HCT116 (cell line): ENCODE measurements at regions not wholly inside any gene's neighbourhood (a gene's known extent, or its start where the extent isn't known, plus 50 kb on each side); places are given as distances from the start of the nearest gene placed in this dataset.

Experiments
- ATF3 ChIP-seq: IDR thresholded peaks from 2 replicates; pipeline ENCODE4 v1.6.1; 2012
- CEBPB ChIP-seq: IDR thresholded peaks from 2 replicates; pipeline ENCODE4 v1.6.1; 2012; ENCODE audit warnings: low read depth
- CTCF ChIP-seq, 3 experiments: fragments of 200-600 bp in 1 of 3; sonication (generic) in 1 of 3; IDR thresholded peaks in 2 of 3; conservative IDR thresholded peaks in 1 of 3; 2 replicates each; pipeline ENCODE4 v1.5.1; 2012 to 2017; ENCODE audit warnings: low read depth in 2 of 3, low read length in 2 of 3, antibody characterized with exemption in 1 of 3, borderline replicate concordance in 1 of 3, control low read depth in 1 of 3, mild to moderate bottlenecking in 1 of 3, mixed read lengths in 1 of 3, mixed run types in 1 of 3, moderate library complexity in 1 of 3; ENCODE audit not compliant: insufficient read depth in 1 of 3
- ELF1 ChIP-seq: IDR thresholded peaks from 2 replicates; pipeline ENCODE4 v1.6.1; 2012; ENCODE audit warnings: low read depth, borderline replicate concordance
- EZH2 ChIP-seq: fragments of 200-600 bp; sonication (generic); IDR thresholded peaks from 2 replicates; pipeline ENCODE4 v1.6.1; 2017; ENCODE audit warnings: antibody characterized with exemption, mixed run types
- EZH2phosphoT487 ChIP-seq: fragments of 200-600 bp; IDR thresholded peaks from 2 replicates; pipeline ENCODE4 v1.6.1; 2018; ENCODE audit warnings: antibody characterized with exemption, borderline replicate concordance
- FOSL1 ChIP-seq: IDR thresholded peaks from 2 replicates; pipeline ENCODE4 v1.6.1; 2012; ENCODE audit warnings: low read depth
- JUND ChIP-seq: IDR thresholded peaks from 2 replicates; pipeline ENCODE4 v1.6.1; 2012
- SIN3A ChIP-seq: IDR thresholded peaks from 2 replicates; pipeline ENCODE4 v1.6.1; 2012; ENCODE audit warnings: low read depth
- TCF7L2 ChIP-seq: IDR thresholded peaks from 2 replicates; pipeline ENCODE4 v1.7.0; 2011; ENCODE audit warnings: borderline replicate concordance, inconsistent platforms; ENCODE audit not compliant: insufficient read depth, insufficient read length; ENCODE audit errors: extremely low read depth
- YY1 ChIP-seq: IDR thresholded peaks from 2 replicates; pipeline ENCODE4 v1.6.1; 2011; ENCODE audit warnings: low read length, low read depth, moderate library complexity, mild to moderate bottlenecking; ENCODE audit not compliant: insufficient replicate concordance; ENCODE audit errors: extremely low read depth
- ZFX ChIP-seq: fragments of 450-650 bp; IDR thresholded peaks from 2 replicates; pipeline ENCODE4 v1.6.1; 2017
- ZNF274 ChIP-seq: fragments of 200-500 bp; sonication (Bioruptor generic); IDR thresholded peaks from 2 replicates; pipeline ENCODE4 v1.6.1; 2014; ENCODE audit warnings: mild to moderate bottlenecking, low read depth, low read length, inconsistent platforms

DNA sequence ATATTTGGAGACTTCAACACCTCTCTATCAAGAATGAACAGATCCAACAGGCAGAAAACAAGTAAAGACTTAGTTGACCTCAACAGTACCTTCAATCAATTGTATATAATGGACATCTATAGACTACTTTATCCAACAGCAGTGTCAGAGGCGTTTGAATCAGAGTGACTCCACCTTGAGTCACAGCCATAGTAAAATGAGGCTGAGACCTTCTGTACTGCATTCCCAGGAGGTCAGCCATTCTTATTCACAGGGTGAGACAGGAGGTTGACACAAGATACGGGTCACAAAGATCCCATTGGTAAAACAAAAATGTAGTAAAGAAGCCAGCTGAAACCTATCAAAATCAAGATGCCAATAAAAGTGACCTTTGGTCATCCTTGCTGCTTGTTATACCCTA is 299.8 kb downstream of the CNTN3 start:
- no peak for TF ChIP-seq ATF3
- TF ChIP-seq ZNF274, result no peak
- TF ChIP-seq ZFX, result no peak
- no peak for TF ChIP-seq CTCF (IDR thresholded peaks at IDR 0.05 in 2 of 3, conservative IDR thresholded peaks at IDR 0.05 in 1 of 3; ENCODE audit: borderline replicate concordance in 1 of 3, insufficient read depth in 1 of 3, low read depth in 2 of 3, low read length in 2 of 3)
- no peak for TF ChIP-seq JUND
- TF ChIP-seq EZH2, result no peak
- no peak for TF ChIP-seq ELF1
- no peak for TF ChIP-seq EZH2phosphoT487
- no peak for TF ChIP-seq TCF7L2
- TF ChIP-seq YY1, result no peak
- no peak for TF ChIP-seq FOSL1
- TF ChIP-seq SIN3A, result no peak
- no peak for TF ChIP-seq CEBPB
